Hepatocyte (in vitro differentiated cells): ENCODE measurements at regions not wholly inside any gene's neighbourhood (a gene's known extent, or its start where the extent isn't known, plus 50 kb on each side); places are given as distances from the start of the nearest gene placed in this dataset.

Experiments
- EZH2 ChIP-seq: fragments of 200-600 bp; sonication (generic); IDR thresholded peaks from 2 replicates; pipeline ENCODE4 v1.6.1; 2016; ENCODE audit warnings: antibody characterized with exemption, mild to moderate bottlenecking, borderline replicate concordance
- EZH2phosphoT487 ChIP-seq: fragments of 200-600 bp; sonication (generic); IDR thresholded peaks from one replicate; pipeline ENCODE4 v1.6.1; 2018; ENCODE audit warnings: antibody characterized with exemption, mild to moderate bottlenecking, low read depth, moderate library complexity; ENCODE audit not compliant: unreplicated experiment, severe bottlenecking
- TF ChIP-seq, protein P1 (sequence below): fragments of 200-600 bp; sonication (generic); IDR thresholded peaks from 2 replicates; pipeline ENCODE4 v1.5.1; 2016; ENCODE audit warnings: antibody characterized with exemption, mild to moderate bottlenecking; ENCODE audit not compliant: poor library complexity

DNA sequence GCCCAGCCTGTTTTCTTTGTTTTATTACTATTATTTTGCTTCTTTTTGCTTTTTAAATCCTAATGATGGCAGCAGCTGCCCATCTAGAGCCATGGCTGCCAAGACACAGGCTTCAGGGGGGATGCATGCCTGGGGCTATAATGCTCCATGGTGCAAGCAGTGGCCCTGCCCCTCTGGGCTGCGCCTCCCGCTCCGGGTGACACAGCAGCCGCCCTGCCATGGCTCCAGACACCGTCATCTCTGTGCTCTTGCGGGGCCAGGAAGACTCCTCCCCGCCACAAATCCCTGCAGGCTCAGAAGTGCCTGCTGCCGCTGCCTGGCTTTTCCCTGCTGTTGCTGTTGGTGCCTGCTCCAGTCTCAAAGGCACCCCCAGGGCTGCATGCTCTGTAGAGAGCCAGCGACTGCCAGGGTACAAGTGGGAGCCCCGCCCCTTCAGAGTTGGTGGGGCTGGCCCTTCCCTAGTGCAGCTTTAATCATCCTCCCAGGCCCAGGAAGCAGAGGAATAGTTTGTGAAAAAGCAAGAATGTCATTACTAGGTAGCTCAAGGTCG, 581.5 kb downstream of the FGF9 start:
- TF ChIP-seq, protein P1, sequence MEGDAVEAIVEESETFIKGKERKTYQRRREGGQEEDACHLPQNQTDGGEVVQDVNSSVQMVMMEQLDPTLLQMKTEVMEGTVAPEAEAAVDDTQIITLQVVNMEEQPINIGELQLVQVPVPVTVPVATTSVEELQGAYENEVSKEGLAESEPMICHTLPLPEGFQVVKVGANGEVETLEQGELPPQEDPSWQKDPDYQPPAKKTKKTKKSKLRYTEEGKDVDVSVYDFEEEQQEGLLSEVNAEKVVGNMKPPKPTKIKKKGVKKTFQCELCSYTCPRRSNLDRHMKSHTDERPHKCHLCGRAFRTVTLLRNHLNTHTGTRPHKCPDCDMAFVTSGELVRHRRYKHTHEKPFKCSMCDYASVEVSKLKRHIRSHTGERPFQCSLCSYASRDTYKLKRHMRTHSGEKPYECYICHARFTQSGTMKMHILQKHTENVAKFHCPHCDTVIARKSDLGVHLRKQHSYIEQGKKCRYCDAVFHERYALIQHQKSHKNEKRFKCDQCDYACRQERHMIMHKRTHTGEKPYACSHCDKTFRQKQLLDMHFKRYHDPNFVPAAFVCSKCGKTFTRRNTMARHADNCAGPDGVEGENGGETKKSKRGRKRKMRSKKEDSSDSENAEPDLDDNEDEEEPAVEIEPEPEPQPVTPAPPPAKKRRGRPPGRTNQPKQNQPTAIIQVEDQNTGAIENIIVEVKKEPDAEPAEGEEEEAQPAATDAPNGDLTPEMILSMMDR: no peak
- TF ChIP-seq EZH2 (no peak), EZH2phosphoT487 (no peak)
